T-helper 2 cell treated with Interferon-gamma antibody and Interleukin-4, amounts not matched to agents 5 μg/mL and 100 μg/mL, for 36 hours (primary cell): ENCODE measurements at regions not wholly inside any gene's neighbourhood (a gene's known extent, or its start where the extent isn't known, plus 50 kb on each side); places are given as distances from the start of the nearest gene placed in this dataset.

Source experiments
- DNase-seq: peaks from one replicate; pipeline ENCODE4 v3.0.0; 2021; ENCODE audit warnings: low spot score
- H3K27ac Mint-ChIP-seq: one replicate; pipeline ENCODE4 v1.8.0; 2021; ENCODE audit warnings: mild to moderate bottlenecking, mixed read lengths
- H3K27me3 Mint-ChIP-seq: one replicate; pipeline ENCODE4 v1.8.0; 2021; ENCODE audit warnings: low read depth, mixed read lengths
- H3K36me3 Mint-ChIP-seq: one replicate; pipeline ENCODE4 v1.8.0; 2021; ENCODE audit warnings: low read depth, mixed read lengths
- H3K4me1 Mint-ChIP-seq: one replicate; pipeline ENCODE4 v1.8.0; 2021; ENCODE audit warnings: low read depth, mixed read lengths
- H3K4me3 Mint-ChIP-seq: one replicate; pipeline ENCODE4 v1.8.0; 2022; ENCODE audit warnings: mild to moderate bottlenecking, moderate library complexity, mixed read lengths
- H3K9me3 Mint-ChIP-seq: one replicate; pipeline ENCODE4 v1.8.0; 2021; ENCODE audit warnings: mixed read lengths

- DNase-seq = no peak
- no peaks in the 10 kb centered on the region for H3K36me3 Mint-ChIP-seq
- H3K27ac Mint-ChIP-seq = no peak overlapping the region
- H3K9me3 Mint-ChIP-seq = peaks cover under 1% of the 10 kb centered on the region
- H3K4me1 Mint-ChIP-seq = no peaks in the 10 kb centered on the region
- H3K4me3 Mint-ChIP-seq = no peak overlapping the region
- no peaks in the 10 kb centered on the region for H3K27me3 Mint-ChIP-seq
Observed at GRCh38 chr7:112622159-112622715, 141.4 kb downstream of the LSMEM1 start.

GRCh38 chr7:112624416-112624815 is 143.6 kb downstream of the LSMEM1 start:
- Mint-ChIP-seq H3K27me3 (no peaks in the 10 kb centered on the region), H3K27ac (no peak overlapping the region), H3K9me3 (peaks cover 6% of the 10 kb centered on the region), H3K4me3 (no peak overlapping the region), H3K36me3 (no peaks in the 10 kb centered on the region), H3K4me1 (no peaks in the 10 kb centered on the region)
- no peak for DNase-seq

DNA sequence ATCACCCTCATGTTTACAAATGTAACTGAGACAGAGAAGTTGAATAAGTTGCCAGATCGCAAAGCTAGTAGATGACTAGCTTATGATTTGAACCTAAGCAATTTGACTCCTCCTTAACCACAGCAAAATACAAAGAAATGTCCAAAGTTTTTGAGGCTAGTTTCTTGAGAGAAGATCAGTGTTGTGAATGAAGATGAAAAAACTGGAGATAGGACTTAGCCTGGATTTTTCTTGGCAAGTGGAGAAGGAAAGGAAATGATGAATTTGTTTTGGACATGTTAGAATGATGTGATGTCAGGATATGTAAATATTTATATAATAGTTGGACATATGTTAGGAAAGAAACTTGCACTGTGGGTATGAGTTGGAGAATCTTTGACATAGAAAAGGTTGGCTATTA is 149.8 kb downstream of the LSMEM1 start:
- H3K4me1 Mint-ChIP-seq = no peaks in the 10 kb centered on the region
- H3K4me3 Mint-ChIP-seq = no peak overlapping the region
- no peak overlapping the region for H3K27ac Mint-ChIP-seq
- peaks cover 6% of the 10 kb centered on the region for H3K9me3 Mint-ChIP-seq
- DNase-seq = no peak
- no peaks in the 10 kb centered on the region for H3K27me3 Mint-ChIP-seq
- no peaks in the 10 kb centered on the region for H3K36me3 Mint-ChIP-seq

DNA sequence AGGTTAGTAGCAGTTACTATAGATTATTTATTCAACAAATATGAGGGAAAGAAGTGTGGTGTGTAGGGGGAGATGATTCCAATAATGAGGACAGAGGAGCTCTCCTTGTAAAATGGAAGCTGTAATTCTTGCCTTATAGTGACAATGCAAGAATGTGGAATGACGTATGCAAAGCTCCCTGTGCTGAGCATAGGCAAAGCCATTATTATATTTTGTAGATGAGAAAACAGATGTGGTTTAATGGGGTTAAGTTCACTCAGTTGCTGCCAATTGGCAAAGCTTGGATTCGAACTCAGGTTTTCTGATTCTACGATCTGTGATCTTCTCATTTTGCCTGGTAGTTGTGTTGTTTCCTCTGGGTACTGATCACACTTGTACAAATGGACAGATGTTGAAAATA is 153.3 kb downstream of the LSMEM1 start:
- no peaks in the 10 kb centered on the region for H3K4me1 Mint-ChIP-seq
- H3K36me3 Mint-ChIP-seq = no peaks in the 10 kb centered on the region
- no peak overlapping the region for H3K4me3 Mint-ChIP-seq
- DNase-seq = no peak
- no peaks in the 10 kb centered on the region for H3K9me3 Mint-ChIP-seq
- H3K27ac Mint-ChIP-seq = no peak overlapping the region
- H3K27me3 Mint-ChIP-seq = no peaks in the 10 kb centered on the region

- no peaks in the 10 kb centered on the region for H3K4me1 Mint-ChIP-seq
- no peak for DNase-seq
- H3K4me3 Mint-ChIP-seq = no peak overlapping the region
- H3K9me3 Mint-ChIP-seq = no peaks in the 10 kb centered on the region
- no peaks in the 10 kb centered on the region for H3K27me3 Mint-ChIP-seq
- H3K36me3 Mint-ChIP-seq = no peaks in the 10 kb centered on the region
- H3K27ac Mint-ChIP-seq = no peak overlapping the region
Observed at GRCh38 chr7:112635742-112636141, 154.5 kb downstream of the TMEM168 start.

DNA sequence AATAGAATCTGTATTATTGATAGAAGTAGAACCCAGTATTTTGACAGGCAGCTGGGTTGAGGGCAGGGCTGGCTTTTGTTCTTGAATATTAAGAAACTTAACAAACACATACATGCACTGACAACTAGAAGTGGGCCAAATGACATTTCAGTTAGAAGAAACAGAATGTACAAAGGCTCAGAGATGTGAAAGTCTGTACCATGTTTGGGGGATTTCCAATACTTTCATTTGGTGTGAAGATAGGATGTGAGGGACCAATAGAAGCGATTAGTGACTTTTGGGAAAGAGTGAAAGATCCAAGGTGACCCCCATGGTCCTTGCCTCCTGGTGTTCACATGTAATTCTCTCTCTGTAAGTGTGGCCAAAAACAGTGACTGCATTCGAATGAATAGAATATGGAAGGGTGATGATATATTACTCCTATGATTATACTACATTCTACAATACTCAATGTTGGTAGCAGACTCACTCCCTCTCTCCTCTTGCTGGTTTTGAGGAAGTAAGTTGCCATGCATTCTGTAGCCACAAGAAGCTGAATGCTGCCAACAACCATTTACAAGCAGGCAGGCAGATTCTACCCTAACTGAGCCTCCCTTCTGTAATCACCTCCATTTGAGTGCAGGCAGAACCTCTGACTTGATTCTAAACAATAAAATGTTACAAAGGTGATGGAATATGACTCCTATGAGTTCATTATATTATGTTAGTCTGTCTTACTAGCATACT is 151.4 kb downstream of the TMEM168 start:
- H3K4me3 Mint-ChIP-seq = no peak overlapping the region
- no peak overlapping the region for H3K27ac Mint-ChIP-seq
- no peaks in the 10 kb centered on the region for H3K27me3 Mint-ChIP-seq
- H3K9me3 Mint-ChIP-seq = no peaks in the 10 kb centered on the region
- no peaks in the 10 kb centered on the region for H3K36me3 Mint-ChIP-seq
- H3K4me1 Mint-ChIP-seq = no peaks in the 10 kb centered on the region
- DNase-seq = no peak

DNA sequence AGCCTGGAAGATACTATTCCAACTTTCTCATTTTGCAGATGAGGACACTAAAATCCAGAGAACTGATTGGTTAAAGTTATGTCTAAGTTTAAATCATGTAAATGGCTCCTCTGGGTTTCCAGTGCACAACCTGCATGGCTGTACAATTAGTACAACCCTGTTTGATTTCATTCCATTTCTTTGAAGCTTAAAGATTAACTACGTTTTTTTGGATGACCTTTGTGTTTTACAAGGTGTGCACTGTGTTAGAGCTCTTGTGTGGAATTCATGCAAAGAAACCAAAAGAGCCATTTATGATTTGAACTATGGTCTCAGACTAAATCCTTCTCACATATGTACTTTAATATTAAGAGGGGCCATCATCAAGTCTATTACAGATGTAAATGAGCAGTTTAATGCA is 149.5 kb downstream of the TMEM168 start:
- H3K4me3 Mint-ChIP-seq = no peak overlapping the region
- H3K9me3 Mint-ChIP-seq = no peaks in the 10 kb centered on the region
- DNase-seq = no peak
- no peaks in the 10 kb centered on the region for H3K4me1 Mint-ChIP-seq
- no peak overlapping the region for H3K27ac Mint-ChIP-seq
- H3K36me3 Mint-ChIP-seq = no peaks in the 10 kb centered on the region
- H3K27me3 Mint-ChIP-seq = no peaks in the 10 kb centered on the region

DNA sequence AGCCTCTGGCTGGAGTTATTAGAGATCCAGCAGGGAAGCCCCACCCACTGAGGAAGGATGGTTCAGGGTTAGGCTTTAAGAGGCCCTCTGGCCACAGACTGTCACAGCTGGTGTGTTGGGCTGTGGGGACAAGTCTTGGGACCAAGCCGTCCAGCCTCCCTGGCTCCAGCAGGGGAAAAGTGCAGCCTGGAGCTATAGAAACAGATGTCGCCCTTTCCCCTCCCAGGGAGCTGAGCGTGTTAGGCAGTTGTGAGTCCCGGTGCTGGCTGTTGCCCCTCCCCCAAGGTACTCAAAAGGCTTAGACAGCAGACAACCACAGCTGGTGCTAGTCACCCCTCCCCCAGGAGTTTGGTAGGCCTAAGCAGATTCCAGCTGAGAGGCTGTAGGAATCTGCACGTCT is 143.4 kb downstream of the TMEM168 start:
- no peak for DNase-seq
- H3K27ac Mint-ChIP-seq = no peak overlapping the region
- H3K4me1 Mint-ChIP-seq = no peaks in the 10 kb centered on the region
- H3K36me3 Mint-ChIP-seq = no peaks in the 10 kb centered on the region
- H3K27me3 Mint-ChIP-seq = no peaks in the 10 kb centered on the region
- H3K9me3 Mint-ChIP-seq = peaks cover 9% of the 10 kb centered on the region
- H3K4me3 Mint-ChIP-seq = no peak overlapping the region

DNA sequence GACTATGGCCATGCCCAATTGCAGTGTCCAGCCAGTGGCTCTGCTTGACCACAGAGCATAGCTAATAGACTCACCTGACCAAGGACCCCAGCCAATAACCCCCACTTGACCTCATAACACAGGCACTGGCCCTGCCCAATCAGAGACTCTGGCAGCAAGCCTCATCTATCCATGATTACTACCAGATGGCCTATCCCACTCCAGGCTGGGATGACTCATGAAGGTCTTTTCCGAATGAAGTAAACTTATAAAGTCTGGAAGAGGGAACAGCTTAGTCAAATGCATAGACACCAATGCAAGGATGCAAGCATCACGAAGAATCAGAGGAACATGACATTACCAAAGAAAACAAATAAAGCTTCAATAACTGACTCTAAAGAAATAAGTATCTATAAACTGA is 141.4 kb downstream of the TMEM168 start:
- DNase-seq = no peak
- H3K4me1 Mint-ChIP-seq = no peaks in the 10 kb centered on the region
- no peaks in the 10 kb centered on the region for H3K36me3 Mint-ChIP-seq
- no peak overlapping the region for H3K27ac Mint-ChIP-seq
- no peak overlapping the region for H3K4me3 Mint-ChIP-seq
- H3K9me3 Mint-ChIP-seq = peaks cover 9% of the 10 kb centered on the region
- no peaks in the 10 kb centered on the region for H3K27me3 Mint-ChIP-seq

- Mint-ChIP-seq H3K4me3 (no peak overlapping the region), H3K9me3 (peaks cover 9% of the 10 kb centered on the region), H3K36me3 (no peaks in the 10 kb centered on the region), H3K4me1 (no peaks in the 10 kb centered on the region), H3K27me3 (no peaks in the 10 kb centered on the region), H3K27ac (no peak overlapping the region)
- DNase-seq = no peak
Observed at GRCh38 chr7:112649560-112649959, 140.6 kb downstream of the TMEM168 start.

- Mint-ChIP-seq H3K36me3 (no peaks in the 10 kb centered on the region), H3K27me3 (no peaks in the 10 kb centered on the region), H3K27ac (no peak overlapping the region), H3K4me3 (no peak overlapping the region), H3K4me1 (no peaks in the 10 kb centered on the region), H3K9me3 (peaks cover under 1% of the 10 kb centered on the region)
- DNase-seq = no peak
Observed at GRCh38 chr7:112654322-112655216, 135.6 kb downstream of the TMEM168 start.

DNA sequence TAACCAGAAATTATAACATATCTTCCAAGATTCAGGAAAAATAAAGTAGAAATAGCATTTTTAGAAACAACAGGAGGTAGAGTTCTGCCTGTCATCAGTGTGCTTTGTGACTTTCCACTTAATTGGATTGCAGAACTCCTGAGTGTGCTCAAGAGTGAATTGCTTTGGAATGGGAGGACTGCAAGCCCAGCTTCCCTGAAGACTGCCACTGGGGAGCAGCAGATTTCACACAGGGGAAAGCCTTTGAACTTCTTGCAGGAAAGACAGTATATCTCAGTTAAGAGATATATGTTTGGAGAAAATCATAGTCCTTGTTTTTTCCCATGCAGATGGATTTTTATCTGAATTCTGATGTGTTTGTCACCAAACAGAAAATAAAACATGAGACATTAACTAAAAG is 124.5 kb downstream of the TMEM168 start:
- Mint-ChIP-seq H3K36me3 (no peaks in the 10 kb centered on the region), H3K4me1 (no peaks in the 10 kb centered on the region), H3K4me3 (no peak overlapping the region), H3K27ac (no peak overlapping the region), H3K27me3 (no peaks in the 10 kb centered on the region), H3K9me3 (no peaks in the 10 kb centered on the region)
- DNase-seq = no peak

GRCh38 chr7:112668561-112668960 is 121.6 kb downstream of the TMEM168 start:
- no peaks in the 10 kb centered on the region for H3K27me3 Mint-ChIP-seq
- no peak for DNase-seq
- no peak overlapping the region for H3K27ac Mint-ChIP-seq
- H3K4me3 Mint-ChIP-seq = no peak overlapping the region
- H3K4me1 Mint-ChIP-seq = no peaks in the 10 kb centered on the region
- H3K9me3 Mint-ChIP-seq = no peaks in the 10 kb centered on the region
- no peaks in the 10 kb centered on the region for H3K36me3 Mint-ChIP-seq

DNA sequence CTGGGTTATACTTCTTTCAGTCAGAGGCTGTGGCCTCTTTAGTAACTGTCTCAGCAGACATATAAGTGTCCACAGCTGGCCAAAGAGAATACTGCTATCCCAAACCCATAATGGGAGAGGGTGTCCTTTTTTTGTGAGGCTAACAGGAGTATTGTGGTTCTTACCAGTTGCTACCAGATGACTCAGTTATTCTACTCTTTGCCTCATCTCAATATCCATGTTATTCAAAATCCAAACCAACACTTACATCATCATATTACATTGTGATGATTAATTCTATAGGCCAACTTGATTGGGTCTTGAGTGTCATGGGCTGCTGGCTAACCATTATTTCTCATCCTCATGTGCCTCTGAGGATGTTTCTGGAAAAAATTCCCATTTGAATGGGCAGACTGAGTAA is 120.9 kb downstream of the TMEM168 start:
- Mint-ChIP-seq H3K9me3 (no peaks in the 10 kb centered on the region), H3K27ac (no peak overlapping the region), H3K4me1 (no peaks in the 10 kb centered on the region), H3K4me3 (no peak overlapping the region), H3K36me3 (no peaks in the 10 kb centered on the region), H3K27me3 (no peaks in the 10 kb centered on the region)
- no peak for DNase-seq
